ENCODE measurements at regions not wholly inside any gene's neighbourhood (a gene's known extent, or its start where the extent isn't known, plus 50 kb on each side); places are given as distances from the start of the nearest gene placed in this dataset.

- DNase-seq, result no peak
These were observed 191.3 kb downstream of the MID1IP1 start for GRCh38 chrX:38992441-38993096.

- no peak for DNase-seq
These were observed 192.2 kb downstream of the MID1IP1 start for GRCh38 chrX:38993500-38993899.

- DNase-seq, result no peak
These were observed 197.8 kb downstream of the MID1IP1 start for GRCh38 chrX:38999099-38999498.

- no peak for DNase-seq
These were observed 198.9 kb downstream of the MID1IP1 start for GRCh38 chrX:38999967-39000745.

GRCh38 chrX:39000802-39001201 lies 199.5 kb downstream of the MID1IP1 start:
- DNase-seq, result no peak

- no peak for DNase-seq
These were observed 201.2 kb downstream of the MID1IP1 start for GRCh38 chrX:39002466-39002865.

GRCh38 chrX:39008549-39008948 lies 207.3 kb downstream of the MID1IP1 start:
- no peak for DNase-seq

GRCh38 chrX:39011454-39012221 lies 210.4 kb downstream of the MID1IP1 start:
- no peak for DNase-seq

GRCh38 chrX:39012621-39013111 lies 211.4 kb downstream of the MID1IP1 start:
- DNase-seq, result no peak

- no peak for DNase-seq
These were observed 215.3 kb downstream of the MID1IP1 start for GRCh38 chrX:39016556-39016955.

GRCh38 chrX:39017077-39017476 lies 215.8 kb downstream of the MID1IP1 start:
- no peak for DNase-seq

- DNase-seq, result no peak
These were observed 216.5 kb downstream of the MID1IP1 start for GRCh38 chrX:39017716-39018115.

- no peak for DNase-seq
These were observed 217.3 kb downstream of the MID1IP1 start for GRCh38 chrX:39018541-39018940.

- no peak for DNase-seq
These were observed 217.8 kb downstream of the MID1IP1 start for GRCh38 chrX:39019056-39019455.

- DNase-seq, result no peak
These were observed 218.9 kb downstream of the MID1IP1 start for GRCh38 chrX:39020051-39020669.

GRCh38 chrX:39022106-39022505 lies 220.8 kb downstream of the MID1IP1 start:
- no peak for DNase-seq

- DNase-seq, result no peak
These were observed 228.0 kb downstream of the MID1IP1 start for GRCh38 chrX:39029221-39029620.

GRCh38 chrX:39030636-39031035 lies 229.4 kb downstream of the MID1IP1 start:
- DNase-seq, result no peak

GRCh38 chrX:39039890-39040289 lies 238.6 kb downstream of the MID1IP1 start:
- no peak for DNase-seq

GRCh38 chrX:39043838-39044550 lies 242.7 kb downstream of the MID1IP1 start:
- DNase-seq, result no peak

- DNase-seq, result no peak
These were observed 245.9 kb downstream of the MID1IP1 start for GRCh38 chrX:39047174-39047573.

GRCh38 chrX:39049975-39050374 lies 248.7 kb downstream of the MID1IP1 start:
- DNase-seq, result no peak

All from activated naive CD4-positive, alpha-beta T cell treated with Interleukin-2 at 50 U/mL for 16 hours (primary cell).